NB4 (cell line): ENCODE measurements at regions not wholly inside any gene's neighbourhood (a gene's known extent, or its start where the extent isn't known, plus 50 kb on each side); places are given as distances from the start of the nearest gene placed in this dataset.

Experiments
- CTCF ChIP-seq: IDR thresholded peaks from one replicate; pipeline ENCODE4 v1.5.1; 2012; ENCODE audit warnings: low read depth, low read length
- MAX ChIP-seq: IDR thresholded peaks from 2 replicates; pipeline ENCODE4 v1.6.1; 2011; ENCODE audit warnings: low read depth, low read length
- POLR2A ChIP-seq: IDR thresholded peaks from 2 replicates; pipeline ENCODE4 v1.6.1; 2011; ENCODE audit warnings: mild to moderate bottlenecking; ENCODE audit not compliant: insufficient read length; ENCODE audit errors: extremely low read depth

GRCh38 chr7:68311958-68312357, 1286.3 kb upstream of the AUTS2 start:
- TF ChIP-seq CTCF (no peak), MAX (no peak), POLR2A (no peak)
